Effector memory CD4-positive, alpha-beta T cell (primary cell): ENCODE measurements at regions not wholly inside any gene's neighbourhood (a gene's known extent, or its start where the extent isn't known, plus 50 kb on each side); places are given as distances from the start of the nearest gene placed in this dataset.

Source experiments
- DNase-seq, 3 donors: peaks; one replicate each; pipeline ENCODE4 v3.0.0-alpha.2; 2020
- H3K27ac ChIP-seq: 2 replicates; pipeline ENCODE4 v1.7.0; 2013; ENCODE audit warnings: mild to moderate bottlenecking, low read length, moderate library complexity; ENCODE audit not compliant: insufficient read depth, poor library complexity, severe bottlenecking
- H3K27me3 ChIP-seq: replicated peaks from 2 replicates; pipeline ENCODE4 v1.7.0; 2013; ENCODE audit warnings: mild to moderate bottlenecking, low read length; ENCODE audit not compliant: insufficient read depth, control insufficient read depth, poor library complexity, severe bottlenecking
- H3K36me3 ChIP-seq: 2 replicates; pipeline ENCODE4 v1.7.0; 2013; ENCODE audit warnings: mild to moderate bottlenecking, low read length, moderate library complexity; ENCODE audit not compliant: control insufficient read depth, insufficient read depth
- H3K4me1 ChIP-seq: 2 replicates; pipeline ENCODE4 v1.7.0; 2013; ENCODE audit warnings: low read length, mild to moderate bottlenecking; ENCODE audit not compliant: control insufficient read depth, insufficient read depth, poor library complexity, severe bottlenecking
- H3K4me3 ChIP-seq: 2 replicates; pipeline ENCODE4 v1.7.0; 2013; ENCODE audit warnings: low read length, low read depth, mild to moderate bottlenecking; ENCODE audit not compliant: insufficient read depth, poor library complexity, severe bottlenecking
- H3K9me3 ChIP-seq: 2 replicates; pipeline ENCODE4 v1.7.0; 2013; ENCODE audit warnings: mild to moderate bottlenecking, low read length, moderate library complexity; ENCODE audit not compliant: control insufficient read depth

GRCh38 chr11:15705891-15706290 lies 591.2 kb downstream of the INSC start:
- Histone ChIP-seq H3K27ac (no peak overlapping the region), H3K4me3 (no peak overlapping the region)
- DNase-seq: no peak

GRCh38 chr11:15707194-15707593 lies 592.5 kb downstream of the INSC start:
- H3K4me1 ChIP-seq: no peaks in the 10 kb centered on the region
- no peak for DNase-seq
- no peaks in the 10 kb centered on the region for H3K36me3 ChIP-seq
- H3K27ac ChIP-seq: no peak overlapping the region
- H3K9me3 ChIP-seq: no peaks in the 10 kb centered on the region
- H3K4me3 ChIP-seq: no peak overlapping the region
- no peaks in the 10 kb centered on the region for H3K27me3 ChIP-seq

More at GRCh38 chr11:15705891-15706290, 591.2 kb downstream of the INSC start:
- Histone ChIP-seq H3K9me3 (no peaks in the 10 kb centered on the region), H3K27me3 (no peaks in the 10 kb centered on the region), H3K4me1 (no peaks in the 10 kb centered on the region), H3K36me3 (no peaks in the 10 kb centered on the region)

DNA sequence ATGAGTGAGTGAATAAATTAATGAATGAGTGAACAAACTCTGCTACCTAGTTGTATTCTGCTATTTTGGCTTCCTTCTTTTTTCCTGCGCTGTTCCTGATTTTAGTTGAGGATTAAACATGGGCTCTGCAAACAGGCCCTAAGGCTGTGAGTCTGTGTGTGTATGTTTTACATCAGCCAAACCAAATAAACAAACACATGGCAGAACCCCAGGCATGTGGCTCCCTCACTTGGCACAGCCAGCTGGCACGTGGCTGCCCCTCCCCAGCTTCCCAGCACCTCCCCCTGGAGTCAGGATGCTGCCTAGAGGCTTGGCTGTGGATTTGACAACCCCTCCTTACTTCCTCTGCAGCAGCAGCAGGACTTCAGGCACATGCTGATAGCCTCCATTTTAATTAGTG lies 593.2 kb downstream of the INSC start:
- Histone ChIP-seq H3K4me3 (no peak overlapping the region), H3K9me3 (no peaks in the 10 kb centered on the region), H3K36me3 (no peaks in the 10 kb centered on the region), H3K27ac (no peak overlapping the region), H3K27me3 (no peaks in the 10 kb centered on the region), H3K4me1 (no peaks in the 10 kb centered on the region)
- no peak for DNase-seq

DNA sequence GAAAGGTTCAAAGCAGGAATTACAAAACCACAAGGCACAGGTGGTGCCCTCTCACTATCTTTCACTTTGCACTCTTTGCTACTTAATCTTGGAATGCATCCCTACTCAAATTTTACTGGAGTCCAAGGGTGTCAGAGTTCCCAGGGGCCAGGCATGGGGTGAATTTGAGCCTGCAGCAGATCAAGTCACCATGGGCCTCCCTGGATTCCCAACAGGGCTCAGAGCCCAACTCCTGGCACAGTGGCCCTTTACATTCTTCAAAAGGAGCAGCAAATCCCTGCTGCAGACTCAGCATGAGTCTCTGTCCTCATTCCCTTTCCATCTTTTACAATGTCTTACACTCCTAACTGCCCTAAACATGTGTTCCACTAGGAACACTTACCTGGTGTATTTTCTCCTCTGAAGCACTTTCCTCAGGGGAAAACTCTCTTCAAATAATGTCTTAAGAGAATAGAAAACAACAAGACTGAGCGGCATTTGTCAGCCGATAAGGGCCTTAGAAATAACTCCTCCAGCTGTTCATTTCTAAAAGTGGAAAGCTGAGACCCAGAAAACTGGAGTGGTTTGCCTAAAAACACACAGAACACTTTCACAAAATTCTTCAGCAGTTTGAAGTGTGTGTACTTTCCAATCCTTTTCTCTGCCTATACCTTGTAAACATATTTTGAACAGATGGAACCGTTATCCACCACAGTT lies 596.0 kb downstream of the INSC start:
- no peaks in the 10 kb centered on the region for H3K27me3 ChIP-seq
- no peak for DNase-seq
- H3K27ac ChIP-seq: no peak overlapping the region
- H3K4me3 ChIP-seq: no peak overlapping the region
- no peaks in the 10 kb centered on the region for H3K36me3 ChIP-seq
- H3K4me1 ChIP-seq: no peaks in the 10 kb centered on the region
- no peaks in the 10 kb centered on the region for H3K9me3 ChIP-seq

DNA sequence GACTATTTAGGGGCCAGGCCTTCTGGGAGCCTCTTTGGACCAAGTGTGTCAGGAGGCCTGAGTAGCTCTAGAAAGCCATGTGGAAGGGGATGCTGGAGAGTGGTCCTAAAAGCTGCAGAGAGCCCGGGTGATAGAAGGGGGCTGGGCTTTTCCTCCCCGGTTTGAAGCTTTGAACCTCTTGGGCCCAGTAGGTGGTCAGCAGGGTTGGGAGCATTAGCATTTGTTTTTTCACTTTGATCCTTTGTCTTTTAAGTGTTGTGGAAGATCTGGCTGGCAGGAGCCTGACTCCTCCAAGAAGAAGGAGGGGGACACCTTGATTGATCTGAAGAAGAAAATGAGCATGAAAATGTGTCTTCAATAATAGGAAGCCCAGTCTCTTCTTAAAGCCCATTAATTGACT lies 596.6 kb downstream of the INSC start:
- Histone ChIP-seq H3K27me3 (no peaks in the 10 kb centered on the region), H3K4me3 (no peak overlapping the region), H3K4me1 (no peaks in the 10 kb centered on the region), H3K27ac (no peak overlapping the region), H3K9me3 (no peaks in the 10 kb centered on the region), H3K36me3 (no peaks in the 10 kb centered on the region)
- DNase-seq: no peak

DNA sequence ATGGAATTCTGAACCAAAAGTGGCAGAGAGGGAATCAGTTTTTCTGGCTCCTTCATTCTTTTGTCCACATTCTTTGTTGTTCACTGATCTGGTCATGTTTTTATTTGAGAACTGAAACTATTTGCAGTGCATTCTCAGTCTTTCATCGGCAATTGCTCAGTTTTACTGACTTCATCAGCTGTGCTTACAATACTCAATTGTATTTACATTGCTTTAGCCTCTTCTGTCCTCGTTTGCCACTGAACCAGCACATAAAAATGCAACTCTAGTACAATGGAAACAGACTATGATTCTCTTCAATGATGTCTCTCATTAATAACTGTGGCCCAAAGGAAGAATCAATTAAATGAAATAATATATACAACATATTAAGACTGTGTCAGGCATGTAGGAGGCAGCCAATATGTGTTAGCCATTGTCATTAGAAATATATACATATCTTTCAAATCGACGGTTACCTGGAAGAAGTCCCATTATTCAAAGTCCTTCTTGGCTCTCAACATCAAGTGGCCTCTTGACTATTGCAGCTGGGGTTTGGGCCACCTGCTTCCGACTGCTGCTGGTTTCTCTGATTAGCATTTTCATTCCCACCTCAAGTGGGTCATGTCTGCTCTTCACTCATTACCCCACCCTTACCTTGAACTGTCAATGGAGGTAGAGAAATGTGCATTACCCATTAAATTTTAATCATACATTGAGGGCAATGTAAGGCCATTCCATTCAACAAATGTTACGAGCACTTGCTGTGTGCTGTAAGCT lies 600.1 kb downstream of the INSC start:
- Histone ChIP-seq H3K9me3 (no peaks in the 10 kb centered on the region), H3K36me3 (no peaks in the 10 kb centered on the region), H3K4me3 (no peak overlapping the region), H3K27me3 (no peaks in the 10 kb centered on the region), H3K4me1 (no peaks in the 10 kb centered on the region), H3K27ac (no peak overlapping the region)
- no peak for DNase-seq

DNA sequence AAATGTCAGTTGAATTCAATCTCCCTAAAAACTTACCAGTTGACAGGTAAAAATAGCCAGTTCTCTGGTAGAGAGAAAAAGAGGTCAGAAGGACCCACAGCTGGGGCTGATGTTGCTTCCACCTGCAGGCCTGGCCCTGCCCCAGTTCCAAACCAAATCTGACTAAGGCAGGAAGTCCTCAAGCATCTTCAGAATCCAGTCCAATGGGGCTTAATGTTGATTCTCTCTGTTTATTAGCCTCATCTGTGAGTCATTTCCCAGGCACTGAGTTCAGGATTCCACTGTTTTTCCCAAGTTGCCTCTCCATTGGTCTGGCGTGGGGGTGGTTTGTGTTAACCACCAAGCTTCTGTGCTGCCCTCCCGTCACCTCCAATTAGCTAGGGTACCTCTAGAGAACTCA lies 601.8 kb downstream of the INSC start:
- Histone ChIP-seq H3K27ac (no peak overlapping the region), H3K27me3 (no peaks in the 10 kb centered on the region), H3K9me3 (no peaks in the 10 kb centered on the region), H3K4me1 (no peaks in the 10 kb centered on the region), H3K4me3 (no peak overlapping the region), H3K36me3 (no peaks in the 10 kb centered on the region)
- DNase-seq: no peak

GRCh38 chr11:15720460-15720859 lies 605.7 kb downstream of the INSC start:
- no peaks in the 10 kb centered on the region for H3K27me3 ChIP-seq
- no peak for DNase-seq
- H3K4me3 ChIP-seq: no peak overlapping the region
- H3K27ac ChIP-seq: no peak overlapping the region
- no peaks in the 10 kb centered on the region for H3K9me3 ChIP-seq
- no peaks in the 10 kb centered on the region for H3K36me3 ChIP-seq
- H3K4me1 ChIP-seq: no peaks in the 10 kb centered on the region

DNA sequence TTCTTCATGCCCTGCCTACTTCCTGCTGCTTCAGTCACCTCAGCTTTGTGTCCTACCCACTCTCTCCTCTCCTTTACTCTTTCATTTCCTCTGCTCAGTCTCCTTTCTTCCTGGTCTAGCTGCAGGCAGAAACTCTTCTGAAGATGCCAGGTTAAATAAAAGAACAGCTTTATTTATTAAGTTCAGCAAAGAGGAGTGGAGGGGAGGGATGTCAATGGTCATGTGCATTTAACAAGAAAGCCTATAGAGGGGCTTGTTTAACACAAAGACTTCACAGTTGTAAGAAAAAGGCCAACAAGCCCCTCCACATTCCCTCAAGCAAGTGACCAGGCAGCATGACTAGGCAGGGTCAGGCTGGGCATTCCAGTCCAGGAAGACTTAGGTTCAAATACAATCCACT lies 609.2 kb downstream of the INSC start:
- H3K27ac ChIP-seq: no peak overlapping the region
- no peaks in the 10 kb centered on the region for H3K9me3 ChIP-seq
- no peak overlapping the region for H3K4me3 ChIP-seq
- no peaks in the 10 kb centered on the region for H3K36me3 ChIP-seq
- no peaks in the 10 kb centered on the region for H3K4me1 ChIP-seq
- H3K27me3 ChIP-seq: no peaks in the 10 kb centered on the region
- DNase-seq: no peak

- Histone ChIP-seq H3K36me3 (no peaks in the 10 kb centered on the region), H3K4me1 (no peaks in the 10 kb centered on the region), H3K27me3 (no peaks in the 10 kb centered on the region), H3K9me3 (no peaks in the 10 kb centered on the region), H3K4me3 (no peak overlapping the region), H3K27ac (no peak overlapping the region)
- no peak for DNase-seq
Observed at GRCh38 chr11:15724601-15725000, 609.9 kb downstream of the INSC start.
